HepG2 (cell line): ENCODE measurements at regions not wholly inside any gene's neighbourhood (a gene's known extent, or its start where the extent isn't known, plus 50 kb on each side); places are given as distances from the start of the nearest gene placed in this dataset.

ENCODE experiments used
- CREB1 ChIP-seq, 2 experiments: fragments of 450-650 bp in 1 of 2; IDR thresholded peaks; 2 replicates each; pipeline ENCODE4 v1.6.1; 2016 to 2017; ENCODE audit warnings: control low read depth in 1 of 2, mild to moderate bottlenecking in 1 of 2, missing compliant biosample characterization in 1 of 2, missing genetic modification characterization in 1 of 2
- DMAP1 ChIP-seq: IDR thresholded peaks from 2 replicates; pipeline ENCODE4 v1.6.1; 2016
- NCOR1 ChIP-seq: fragments of 200-600 bp; sonication (generic); IDR thresholded peaks from 2 replicates; pipeline ENCODE4 v1.7.0; 2017; ENCODE audit warnings: antibody characterized with exemption, low read length, borderline replicate concordance
- NFIC ChIP-seq: IDR thresholded peaks from 2 replicates; pipeline ENCODE4 v1.6.1; 2012; ENCODE audit warnings: mild to moderate bottlenecking, low read length, inconsistent platforms
- SRF ChIP-seq: IDR thresholded peaks from 2 replicates; pipeline ENCODE4 v1.6.1; 2011; ENCODE audit warnings: mild to moderate bottlenecking, low read depth, low read length, moderate library complexity
- TFAP4 ChIP-seq: sonication (generic); IDR thresholded peaks from 2 replicates; pipeline ENCODE4 v1.6.1; 2016; ENCODE audit warnings: low read depth, borderline replicate concordance
- ZNF138 ChIP-seq: sonication (generic); formaldehyde crosslinking; IDR thresholded peaks from 2 replicates; pipeline ENCODE4 v1.5.0; 2020; ENCODE audit warnings: mild to moderate bottlenecking, low read depth, missing genetic modification reagents
- ZNF513 ChIP-seq: sonication (generic); formaldehyde crosslinking; conservative IDR thresholded peaks from 2 replicates; pipeline ENCODE4 v1.5.0; 2020; ENCODE audit warnings: missing genetic modification reagents
- ZNF784 ChIP-seq: sonication (generic); formaldehyde crosslinking; IDR thresholded peaks from 2 replicates; pipeline ENCODE4 v1.5.1; 2020; ENCODE audit warnings: missing genetic modification reagents, mild to moderate bottlenecking, borderline replicate concordance
- ZNF792 ChIP-seq: IDR thresholded peaks from 2 replicates; pipeline ENCODE4 v1.6.1; 2016
- TF ChIP-seq, protein P1 (sequence below): IDR thresholded peaks from 2 replicates; pipeline ENCODE4 v1.6.1; 2012; ENCODE audit warnings: low read depth, low read length, improper control_type of control experiment
- TF ChIP-seq, protein P2 (sequence below): sonication (generic); formaldehyde crosslinking; IDR thresholded peaks from 2 replicates; pipeline ENCODE4 v1.5.0; 2020; ENCODE audit warnings: mild to moderate bottlenecking, missing genetic modification reagents, moderate library complexity
- TF ChIP-seq, protein P3 (sequence below): sonication (generic); formaldehyde crosslinking; IDR thresholded peaks from 2 replicates; pipeline ENCODE4 v1.4.0; 2020; ENCODE audit warnings: mild to moderate bottlenecking, missing genetic modification reagents

- TF ChIP-seq ZNF138 (CRISPR knock-in tag) (no peak), ZNF784 (CRISPR knock-in tag) (no peak), CREB1 (IDR thresholded peaks at IDR 0.05) (no peak), CREB1 (CRISPR knock-in tag; IDR thresholded peaks at IDR 0.05) (no peak), TFAP4 (no peak), DMAP1 (CRISPR knock-in tag) (no peak), ZNF792 (CRISPR knock-in tag) (no peak), NCOR1 (no peak), NFIC (no peak), SRF (no peak), ZNF513 (no peak)
- TF ChIP-seq, protein P1, sequence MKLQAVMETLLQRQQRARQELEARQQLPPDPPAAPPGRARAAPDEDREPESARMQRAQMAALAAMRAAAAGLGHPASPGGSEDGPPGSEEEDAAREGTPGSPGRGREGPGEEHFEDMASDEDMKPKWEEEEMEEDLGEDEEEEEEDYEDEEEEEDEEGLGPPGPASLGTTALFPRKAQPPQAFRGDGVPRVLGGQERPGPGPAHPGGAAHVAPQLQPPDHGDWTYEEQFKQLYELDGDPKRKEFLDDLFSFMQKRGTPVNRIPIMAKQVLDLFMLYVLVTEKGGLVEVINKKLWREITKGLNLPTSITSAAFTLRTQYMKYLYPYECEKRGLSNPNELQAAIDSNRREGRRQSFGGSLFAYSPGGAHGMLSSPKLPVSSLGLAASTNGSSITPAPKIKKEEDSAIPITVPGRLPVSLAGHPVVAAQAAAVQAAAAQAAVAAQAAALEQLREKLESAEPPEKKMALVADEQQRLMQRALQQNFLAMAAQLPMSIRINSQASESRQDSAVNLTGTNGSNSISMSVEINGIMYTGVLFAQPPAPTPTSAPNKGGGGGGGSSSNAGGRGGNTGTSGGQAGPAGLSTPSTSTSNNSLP = no peak
- TF ChIP-seq, protein P2, sequence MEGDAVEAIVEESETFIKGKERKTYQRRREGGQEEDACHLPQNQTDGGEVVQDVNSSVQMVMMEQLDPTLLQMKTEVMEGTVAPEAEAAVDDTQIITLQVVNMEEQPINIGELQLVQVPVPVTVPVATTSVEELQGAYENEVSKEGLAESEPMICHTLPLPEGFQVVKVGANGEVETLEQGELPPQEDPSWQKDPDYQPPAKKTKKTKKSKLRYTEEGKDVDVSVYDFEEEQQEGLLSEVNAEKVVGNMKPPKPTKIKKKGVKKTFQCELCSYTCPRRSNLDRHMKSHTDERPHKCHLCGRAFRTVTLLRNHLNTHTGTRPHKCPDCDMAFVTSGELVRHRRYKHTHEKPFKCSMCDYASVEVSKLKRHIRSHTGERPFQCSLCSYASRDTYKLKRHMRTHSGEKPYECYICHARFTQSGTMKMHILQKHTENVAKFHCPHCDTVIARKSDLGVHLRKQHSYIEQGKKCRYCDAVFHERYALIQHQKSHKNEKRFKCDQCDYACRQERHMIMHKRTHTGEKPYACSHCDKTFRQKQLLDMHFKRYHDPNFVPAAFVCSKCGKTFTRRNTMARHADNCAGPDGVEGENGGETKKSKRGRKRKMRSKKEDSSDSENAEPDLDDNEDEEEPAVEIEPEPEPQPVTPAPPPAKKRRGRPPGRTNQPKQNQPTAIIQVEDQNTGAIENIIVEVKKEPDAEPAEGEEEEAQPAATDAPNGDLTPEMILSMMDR (CRISPR knock-in tag) = no peak
- TF ChIP-seq, protein P3, sequence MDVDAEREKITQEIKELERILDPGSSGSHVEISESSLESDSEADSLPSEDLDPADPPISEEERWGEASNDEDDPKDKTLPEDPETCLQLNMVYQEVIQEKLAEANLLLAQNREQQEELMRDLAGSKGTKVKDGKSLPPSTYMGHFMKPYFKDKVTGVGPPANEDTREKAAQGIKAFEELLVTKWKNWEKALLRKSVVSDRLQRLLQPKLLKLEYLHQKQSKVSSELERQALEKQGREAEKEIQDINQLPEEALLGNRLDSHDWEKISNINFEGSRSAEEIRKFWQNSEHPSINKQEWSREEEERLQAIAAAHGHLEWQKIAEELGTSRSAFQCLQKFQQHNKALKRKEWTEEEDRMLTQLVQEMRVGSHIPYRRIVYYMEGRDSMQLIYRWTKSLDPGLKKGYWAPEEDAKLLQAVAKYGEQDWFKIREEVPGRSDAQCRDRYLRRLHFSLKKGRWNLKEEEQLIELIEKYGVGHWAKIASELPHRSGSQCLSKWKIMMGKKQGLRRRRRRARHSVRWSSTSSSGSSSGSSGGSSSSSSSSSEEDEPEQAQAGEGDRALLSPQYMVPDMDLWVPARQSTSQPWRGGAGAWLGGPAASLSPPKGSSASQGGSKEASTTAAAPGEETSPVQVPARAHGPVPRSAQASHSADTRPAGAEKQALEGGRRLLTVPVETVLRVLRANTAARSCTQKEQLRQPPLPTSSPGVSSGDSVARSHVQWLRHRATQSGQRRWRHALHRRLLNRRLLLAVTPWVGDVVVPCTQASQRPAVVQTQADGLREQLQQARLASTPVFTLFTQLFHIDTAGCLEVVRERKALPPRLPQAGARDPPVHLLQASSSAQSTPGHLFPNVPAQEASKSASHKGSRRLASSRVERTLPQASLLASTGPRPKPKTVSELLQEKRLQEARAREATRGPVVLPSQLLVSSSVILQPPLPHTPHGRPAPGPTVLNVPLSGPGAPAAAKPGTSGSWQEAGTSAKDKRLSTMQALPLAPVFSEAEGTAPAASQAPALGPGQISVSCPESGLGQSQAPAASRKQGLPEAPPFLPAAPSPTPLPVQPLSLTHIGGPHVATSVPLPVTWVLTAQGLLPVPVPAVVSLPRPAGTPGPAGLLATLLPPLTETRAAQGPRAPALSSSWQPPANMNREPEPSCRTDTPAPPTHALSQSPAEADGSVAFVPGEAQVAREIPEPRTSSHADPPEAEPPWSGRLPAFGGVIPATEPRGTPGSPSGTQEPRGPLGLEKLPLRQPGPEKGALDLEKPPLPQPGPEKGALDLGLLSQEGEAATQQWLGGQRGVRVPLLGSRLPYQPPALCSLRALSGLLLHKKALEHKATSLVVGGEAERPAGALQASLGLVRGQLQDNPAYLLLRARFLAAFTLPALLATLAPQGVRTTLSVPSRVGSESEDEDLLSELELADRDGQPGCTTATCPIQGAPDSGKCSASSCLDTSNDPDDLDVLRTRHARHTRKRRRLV = no peak
These were observed 104.9 kb upstream of the ATP8A1 start for GRCh38 chr4:42761804-42762203.
